K562 (cell line): ENCODE measurements at regions not wholly inside any gene's neighbourhood (a gene's known extent, or its start where the extent isn't known, plus 50 kb on each side); places are given as distances from the start of the nearest gene placed in this dataset.

ENCODE experiments used
- DDX20 ChIP-seq: fragments of 450-650 bp; IDR thresholded peaks from 2 replicates; pipeline ENCODE4 v1.6.1; 2016; ENCODE audit warnings: missing genetic modification characterization, low read depth, mild to moderate bottlenecking, missing compliant biosample characterization, moderate library complexity
- FOXA3 ChIP-seq, 2 experiments: fragments of 450-650 bp in 1 of 2; sonication (generic) in 1 of 2; formaldehyde crosslinking; IDR thresholded peaks in 1 of 2; conservative IDR thresholded peaks in 1 of 2; 2 replicates each; pipeline versions ENCODE4 v1.4.0 to v1.8.0; 2020 to 2022; ENCODE audit warnings: mild to moderate bottlenecking in 2 of 2, missing genetic modification reagents in 1 of 2
- GMEB1 ChIP-seq: fragments of 250-450 bp; sonication (Bioruptor Pico); IDR thresholded peaks from 2 replicates; pipeline ENCODE4 v1.4.0; 2020; ENCODE audit warnings: mild to moderate bottlenecking
- KLF6 ChIP-seq: fragments of 250-450 bp; sonication (Bioruptor Pico); IDR thresholded peaks from 2 replicates; pipeline ENCODE4 v1.4.0; 2020; ENCODE audit warnings: mild to moderate bottlenecking, moderate library complexity, borderline replicate concordance
- MAZ ChIP-seq, 2 experiments: fragments of 450-650 bp in 1 of 2; sonication (generic) in 1 of 2; formaldehyde crosslinking; IDR thresholded peaks in 1 of 2; conservative IDR thresholded peaks in 1 of 2; 2 replicates each; pipeline versions ENCODE4 v1.4.0 to v1.5.0; 2020; ENCODE audit warnings: mild to moderate bottlenecking in 1 of 2, missing genetic modification reagents in 1 of 2
- MLX ChIP-seq, 2 experiments: fragments of 450-650 bp in 1 of 2; sonication (generic) in 1 of 2; formaldehyde crosslinking; conservative IDR thresholded peaks; 2 replicates each; pipeline versions ENCODE4 v1.4.0 to v1.8.1; 2020 to 2022; ENCODE audit warnings: mild to moderate bottlenecking in 1 of 2, missing genetic modification reagents in 1 of 2
- MTF1 ChIP-seq: fragments of 250-450 bp; sonication (Bioruptor Pico); IDR thresholded peaks from 2 replicates; pipeline ENCODE4 v1.9.0; 2021; ENCODE audit warnings: moderate library complexity, mild to moderate bottlenecking, inconsistent platforms, borderline replicate concordance
- MYC ChIP-seq, 2 experiments: fragments of 250-450 bp in 1 of 2; sonication (Bioruptor Pico) in 1 of 2; IDR thresholded peaks; 2 replicates each; pipeline versions ENCODE4 v1.5.1 to v1.6.1; 2012 to 2021; ENCODE audit warnings: low read depth in 2 of 2, borderline replicate concordance in 1 of 2, improper control_type of control experiment in 1 of 2, low read length in 1 of 2, mild to moderate bottlenecking in 1 of 2, moderate library complexity in 1 of 2
- POLR2G ChIP-seq: fragments of 200-400 bp; formaldehyde crosslinking; IDR thresholded peaks from 2 replicates; pipeline ENCODE4 v1.6.1; 2017; ENCODE audit warnings: low read depth, mild to moderate bottlenecking, antibody characterized with exemption, low read length, moderate library complexity
- VEZF1 ChIP-seq: fragments of 200-800 bp; sonication (Bioruptor generic); IDR thresholded peaks from 2 replicates; pipeline ENCODE4 v1.6.1; 2017; ENCODE audit warnings: missing genetic modification characterization, missing compliant biosample characterization
- YY1 ChIP-seq, 3 experiments: IDR thresholded peaks; 2 replicates each; pipeline ENCODE4 v1.6.1; 2011; ENCODE audit warnings: low read length in 2 of 3, mild to moderate bottlenecking in 2 of 3, moderate library complexity in 2 of 3, borderline replicate concordance in 1 of 3, control low read depth in 1 of 3, low read depth in 1 of 3; ENCODE audit not compliant: insufficient read depth in 3 of 3, insufficient replicate concordance in 2 of 3, control insufficient read depth in 1 of 3, insufficient read length in 1 of 3; ENCODE audit errors: extremely low read depth in 1 of 3
- ZNF518B ChIP-seq: fragments of 250-450 bp; sonication (Bioruptor Pico); IDR thresholded peaks from 2 replicates; pipeline ENCODE4 v1.5.0; 2021; ENCODE audit warnings: mild to moderate bottlenecking, moderate library complexity
- ZNF699 ChIP-seq: fragments of 250-450 bp; sonication (Bioruptor Pico); IDR thresholded peaks from 2 replicates; pipeline ENCODE4 v1.8.0; 2021; ENCODE audit warnings: mild to moderate bottlenecking, moderate library complexity; ENCODE audit not compliant: insufficient replicate concordance

DNA sequence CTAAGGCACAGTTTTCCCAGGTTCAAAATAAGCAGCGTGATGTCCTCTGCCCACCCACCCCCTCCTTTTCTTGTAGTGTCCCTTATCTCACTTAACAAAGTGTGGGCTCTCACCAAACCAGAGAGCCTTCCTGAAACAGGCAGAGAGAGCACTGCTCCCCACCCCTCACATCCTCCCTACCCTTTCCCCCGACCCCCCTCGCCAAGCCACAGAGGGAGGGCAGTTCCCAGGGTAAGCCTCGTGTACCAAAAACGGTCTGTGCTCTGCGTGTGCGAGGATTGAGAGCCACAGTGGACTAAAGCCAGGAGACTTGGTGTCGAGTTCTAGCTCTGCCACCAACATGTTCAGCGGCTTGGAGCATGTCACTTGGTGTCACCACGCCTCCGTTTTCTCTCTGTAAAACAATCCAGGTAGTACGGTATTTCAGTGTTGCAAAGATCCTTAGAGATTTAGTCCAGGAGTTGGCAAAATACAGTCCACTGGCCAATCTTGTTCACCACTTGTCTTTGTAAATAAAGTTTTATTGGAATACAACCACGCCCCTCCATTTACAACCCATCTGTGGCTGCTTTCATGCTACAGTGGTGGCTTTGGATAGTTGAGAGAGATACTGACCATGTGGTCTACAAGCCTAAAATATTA, 249.9 kb downstream of the OPA1 start (continued):
- TF ChIP-seq MYC (IDR thresholded peaks at IDR 0.05; ENCODE audit: low read depth, low read length) (peak; percentile 74), MYC (CRISPR knock-in tag; IDR thresholded peaks at IDR 0.05; ENCODE audit: borderline replicate concordance, low read depth) (0 out of 2 replicates have a peak, but pooled peaks have one; percentile 39), GMEB1 (CRISPR knock-in tag) (peak; percentile 42; the same call in 1 of the 2 replicates), YY1 (IDR thresholded peaks at IDR 0.05; ENCODE audit: borderline replicate concordance in 1 of 3, control insufficient read depth in 1 of 3, extremely low read depth in 1 of 3, insufficient read depth in 3 of 3, insufficient read length in 1 of 3, insufficient replicate concordance in 2 of 3, low read depth in 1 of 3, low read length in 2 of 3) (peak in 1 of 3 experiments; percentile 44), DDX20 (tag) (peak; percentile 62; the same call in 1 of the 2 replicates), POLR2G (peak; percentile 35; the same call in 1 of the 2 replicates), MAZ (CRISPR knock-in tag; conservative IDR thresholded peaks at IDR 0.05 in 1 of 2, IDR thresholded peaks at IDR 0.05 in 1 of 2) (peak in 1 of 2 experiments; percentile 48; a peak in 1 of 4 replicates), KLF6 (CRISPR knock-in tag) (0 out of 2 replicates have a peak, but pooled peaks have one; percentile 46), FOXA3 (CRISPR knock-in tag; conservative IDR thresholded peaks at IDR 0.05 in 1 of 2, IDR thresholded peaks at IDR 0.05 in 1 of 2) (0 out of 4 replicates have a peak, but pooled peaks of 1 of the 2 experiments have one; percentile 14), MLX (CRISPR knock-in tag; conservative IDR thresholded peaks at IDR 0.05) (0 out of 4 replicates have a peak, but pooled peaks of 1 of the 2 experiments have one; percentile 45), MTF1 (0 out of 2 replicates have a peak, but pooled peaks have one; percentile 37), VEZF1 (peak; percentile 86), ZNF518B (CRISPR knock-in tag) (no peak), ZNF699 (CRISPR knock-in tag) (no peak)
